HCT116 (cell line): ENCODE measurements at regions not wholly inside any gene's neighbourhood (a gene's known extent, or its start where the extent isn't known, plus 50 kb on each side); places are given as distances from the start of the nearest gene placed in this dataset.
"Not testable (repeated sequence)": the region's sequence is repeated elsewhere in the genome, so short reads cannot be mapped to it uniquely, and the experiment has no call there.

Experiments used
- ATAC-seq: fragments of 200-7000 bp; cut with Tn5 transposase; 2 replicates; pipeline ENCODE4 v1.9.1; 2020; ENCODE audit warnings: mild to moderate bottlenecking, moderate library complexity
- BruUV-seq: library from RNA; stranded (reverse); fragments of 400-500 nt; replicated peaks from 2 replicates; lab custom pipeline; 2021; lab: Mats Ljungman, UMichigan
- CTCF ChIA-PET: fragments of 300-600 bp; sonication (Branson Sonifier 250); formaldehyde crosslinking; loops from one replicate; lab custom pipeline; 2021; ENCODE audit warnings: antibody characterized with exemption; lab: Charles Lee
- POLR2A ChIA-PET: fragments of 300-600, 350-600 bp; sonication (Branson Sonifier 250); formaldehyde crosslinking; loops from one replicate; lab custom pipeline; 2021; ENCODE audit warnings: antibody characterized with exemption; lab: Charles Lee
- RAD21 ChIA-PET, 2 experiments: fragments of 300-600 bp; sonication (Branson Sonifier 250); formaldehyde crosslinking; loops; one replicate each; lab custom pipeline; 2023; ENCODE audit warnings: low total read pairs in 2 of 2; ENCODE audit not compliant: uncharacterized antibody in 2 of 2, unreplicated experiment in 2 of 2, low non-redundant PET in 1 of 2; lab: Charles Lee
- DNase-seq: peaks from one replicate; pipeline ENCODE4 v3.0.0-alpha.2; 2010; ENCODE audit warnings: low read depth, low spot score
- H2AFZ ChIP-seq: fragments of 200-600 bp; shearing (Covaris generic), sonication (generic); 2 replicates; pipeline ENCODE4 v1.6.1; 2017; ENCODE audit warnings: low read depth, mixed run types, mixed read lengths, antibody characterized with exemption, low read length; ENCODE audit not compliant: poor library complexity, severe bottlenecking
- H3K27ac ChIP-seq: 2 replicates; pipeline ENCODE4 v1.5.1; 2012; ENCODE audit warnings: low read depth, low read length
- H3K27me3 ChIP-seq: fragments of 200-600 bp; sonication (generic); 2 replicates; pipeline ENCODE4 v1.6.1; 2016; ENCODE audit warnings: mixed run types, low read length, mixed read lengths; ENCODE audit not compliant: insufficient read depth
- H3K36me3 ChIP-seq, 2 experiments: fragments of 200-500 bp in 1 of 2; fragments of 200-600 bp in 1 of 2; sonication (Bioruptor generic) in 1 of 2; sonication (generic) in 1 of 2; 2 replicates each; pipeline versions ENCODE4 v1.5.1 to v1.6.1; 2014 to 2016; ENCODE audit warnings: low read length in 2 of 2, inconsistent platforms in 1 of 2, mixed read lengths in 1 of 2, mixed run types in 1 of 2; ENCODE audit not compliant: insufficient read depth in 2 of 2, control insufficient read depth in 1 of 2
- H3K4me1 ChIP-seq, 2 experiments: fragments of 200-600 bp in 1 of 2; sonication (generic) in 1 of 2; 2 replicates each; pipeline versions ENCODE4 v1.5.1 to v1.6.1; 2012 to 2017; ENCODE audit warnings: low read length in 2 of 2, inconsistent platforms in 1 of 2, mild to moderate bottlenecking in 1 of 2, mixed read lengths in 1 of 2, mixed run types in 1 of 2, moderate library complexity in 1 of 2; ENCODE audit not compliant: insufficient read depth in 2 of 2, control insufficient read depth in 1 of 2
- H3K4me2 ChIP-seq: fragments of 200-600 bp; sonication (generic); 2 replicates; pipeline ENCODE4 v1.6.1; 2017; ENCODE audit warnings: mixed run types, low read length, mixed read lengths
- H3K4me3 ChIP-seq, 2 experiments: fragments of 200-600 bp in 1 of 2; sonication (generic) in 1 of 2; replicated peaks in 1 of 2; 2 replicates each; pipeline ENCODE4 v1.5.1; 2011 to 2016; ENCODE audit warnings: low read length in 2 of 2, control low read depth in 1 of 2, low read depth in 1 of 2, mild to moderate bottlenecking in 1 of 2, mixed read lengths in 1 of 2, mixed run types in 1 of 2
- H3K79me2 ChIP-seq: fragments of 200-600 bp; sonication (generic); 2 replicates; pipeline ENCODE4 v1.6.1; 2017; ENCODE audit warnings: mild to moderate bottlenecking, mixed run types, low read length, moderate library complexity, mixed read lengths; ENCODE audit not compliant: insufficient read depth
- H3K9ac ChIP-seq: fragments of 200-600 bp; sonication (generic); 2 replicates; pipeline ENCODE4 v1.6.1; 2016; ENCODE audit warnings: low read length, mixed read lengths
- H3K9me2 ChIP-seq: fragments of 200-600 bp; sonication (generic), shearing (Covaris generic); 2 replicates; pipeline ENCODE4 v1.6.1; 2017; ENCODE audit warnings: mixed run types, mild to moderate bottlenecking, moderate library complexity; ENCODE audit not compliant: insufficient read depth
- H3K9me3 ChIP-seq, 2 experiments: fragments of 200-500 bp in 1 of 2; fragments of 200-600 bp in 1 of 2; sonication (Bioruptor generic) in 1 of 2; sonication (generic) in 1 of 2; 2 replicates each; pipeline ENCODE4 v1.6.1; 2014 to 2017; ENCODE audit warnings: low read length in 2 of 2, mixed read lengths in 2 of 2, inconsistent platforms in 1 of 2, low read depth in 1 of 2, mild to moderate bottlenecking in 1 of 2, mixed run types in 1 of 2, moderate library complexity in 1 of 2; ENCODE audit not compliant: control insufficient read depth in 1 of 2, insufficient read depth in 1 of 2
- H4K20me1 ChIP-seq: fragments of 200-600 bp; sonication (generic), shearing (Covaris generic); 2 replicates; pipeline ENCODE4 v1.6.1; 2017; ENCODE audit warnings: mixed run types, mild to moderate bottlenecking, moderate library complexity; ENCODE audit not compliant: insufficient read depth
- CTCF ChIP-seq, 3 experiments: fragments of 200-600 bp in 1 of 3; sonication (generic) in 1 of 3; IDR thresholded peaks in 2 of 3; conservative IDR thresholded peaks in 1 of 3; 2 replicates each; pipeline ENCODE4 v1.5.1; 2012 to 2017; ENCODE audit warnings: low read depth in 2 of 3, low read length in 2 of 3, antibody characterized with exemption in 1 of 3, borderline replicate concordance in 1 of 3, control low read depth in 1 of 3, mild to moderate bottlenecking in 1 of 3, mixed read lengths in 1 of 3, mixed run types in 1 of 3, moderate library complexity in 1 of 3; ENCODE audit not compliant: insufficient read depth in 1 of 3
- ZNF274 ChIP-seq: fragments of 200-500 bp; sonication (Bioruptor generic); IDR thresholded peaks from 2 replicates; pipeline ENCODE4 v1.6.1; 2014; ENCODE audit warnings: mild to moderate bottlenecking, low read depth, low read length, inconsistent platforms
- intact Hi-C: fragments of 100-400 bp; cut with micrococcal nuclease; formaldehyde crosslinking; loops from 2 replicates; pipeline ENCODE4 v1.10.0; 2022

- POLR2A ChIA-PET, H3K36me3 ChIP-seq, H3K27me3 ChIP-seq, H4K20me1 ChIP-seq, H3K27ac ChIP-seq, H3K79me2 ChIP-seq, H3K9me2 ChIP-seq, intact Hi-C loops, H3K4me1 ChIP-seq, H3K4me3 ChIP-seq, ATAC-seq, CTCF ChIA-PET, H3K9ac ChIP-seq, BruUV-seq, RAD21 ChIA-PET, H3K4me2 ChIP-seq, DNase-seq, H2AFZ ChIP-seq: not testable (repeated sequence)
- H3K9me3 ChIP-seq, result peaks cover 14% of the 10 kb centered on the region in 2 experiments; a peak in 2 of 4 replicates
These were observed 553.1 kb downstream of the CDH9 start for GRCh38 chr5:26485146-26485860.

GRCh38 chr5:26482810-26483375 is 555.5 kb downstream of the CDH9 start:
- ChIA-PET CTCF (no interaction called here), RAD21 (no interaction called here), POLR2A (no interaction called here)
- no peaks in the 10 kb centered on the region for H3K27me3 ChIP-seq
- ATAC-seq (no peak), DNase-seq (peak; percentile 4)
- no peaks in the 10 kb centered on the region for H3K9me2 ChIP-seq
- intact Hi-C loops, result no loop called here
- H3K4me2 ChIP-seq, result no peak overlapping the region
- H3K4me3 ChIP-seq, result no peak overlapping the region
- TF ChIP-seq ZNF274 (no peak), CTCF (IDR thresholded peaks at IDR 0.05 in 2 of 3, conservative IDR thresholded peaks at IDR 0.05 in 1 of 3; ENCODE audit: borderline replicate concordance in 1 of 3, insufficient read depth in 1 of 3, low read depth in 2 of 3, low read length in 2 of 3) (peak in 2 of 3 experiments; percentile 32 to 33; a peak in 3 of 6 replicates)
- no peak overlapping the region for H2AFZ ChIP-seq
- no peaks in the 10 kb centered on the region for H3K36me3 ChIP-seq
- H3K4me1 ChIP-seq, result no peaks in the 10 kb centered on the region
- peaks cover 0 to 7% of the 10 kb centered on the region in 2 experiments; a peak in 2 of 4 replicates for H3K9me3 ChIP-seq
- H4K20me1 ChIP-seq, result no peaks in the 10 kb centered on the region
- H3K27ac ChIP-seq, result no peak overlapping the region
- H3K9ac ChIP-seq, result no peak overlapping the region
- H3K79me2 ChIP-seq, result no peaks in the 10 kb centered on the region
- no TSS peak for BruUV-seq
